T-helper 1 cell treated with Interleukin-12 subunit alpha and Interleukin-12 subunit beta and Interleukin-4 antibody, amounts not matched to agents 30 μg/mL and 1 μg/mL, for 36 hours (primary cell): ENCODE measurements at regions not wholly inside any gene's neighbourhood (a gene's known extent, or its start where the extent isn't known, plus 50 kb on each side); places are given as distances from the start of the nearest gene placed in this dataset.

Source experiments
- H3K27ac Mint-ChIP-seq: one replicate; pipeline ENCODE4 v1.8.0; 2021; ENCODE audit warnings: mild to moderate bottlenecking, mixed read lengths
- H3K27me3 Mint-ChIP-seq: one replicate; pipeline ENCODE4 v1.8.0; 2021; ENCODE audit warnings: low read depth, mixed read lengths
- H3K36me3 Mint-ChIP-seq: one replicate; pipeline ENCODE4 v1.8.0; 2021; ENCODE audit warnings: low read depth, mixed read lengths
- H3K4me1 Mint-ChIP-seq: one replicate; pipeline ENCODE4 v1.8.0; 2021; ENCODE audit warnings: low read depth, mixed read lengths
- H3K4me3 Mint-ChIP-seq: one replicate; pipeline ENCODE4 v1.8.0; 2021; ENCODE audit warnings: mild to moderate bottlenecking, moderate library complexity, mixed read lengths
- H3K9me3 Mint-ChIP-seq: one replicate; pipeline ENCODE4 v1.8.0; 2021; ENCODE audit warnings: mixed read lengths

DNA sequence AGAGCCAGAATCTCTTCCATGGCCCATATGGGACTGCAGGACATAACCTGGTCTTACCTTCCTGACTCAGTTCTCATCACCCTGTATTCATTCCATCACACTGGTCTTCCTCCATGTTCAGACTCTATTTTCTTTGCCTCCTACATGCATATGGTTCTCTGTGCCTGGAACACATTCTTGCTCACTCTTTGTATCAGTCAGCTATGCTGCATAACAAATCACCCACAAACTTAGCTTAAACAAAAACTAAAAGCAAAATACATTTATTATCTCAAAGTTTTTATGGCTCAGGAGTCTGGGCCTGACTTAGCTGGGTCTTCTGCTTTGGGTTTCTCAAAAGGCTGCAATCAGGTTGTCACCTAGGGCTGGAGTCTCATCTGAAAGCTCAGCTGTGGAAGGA, 712.6 kb upstream of the TBX3 start:
- Mint-ChIP-seq H3K9me3 (peaks cover 21% of the 10 kb centered on the region), H3K27ac (no peak overlapping the region), H3K27me3 (no peaks in the 10 kb centered on the region), H3K4me3 (no peak overlapping the region), H3K36me3 (no peaks in the 10 kb centered on the region), H3K4me1 (no peaks in the 10 kb centered on the region)

DNA sequence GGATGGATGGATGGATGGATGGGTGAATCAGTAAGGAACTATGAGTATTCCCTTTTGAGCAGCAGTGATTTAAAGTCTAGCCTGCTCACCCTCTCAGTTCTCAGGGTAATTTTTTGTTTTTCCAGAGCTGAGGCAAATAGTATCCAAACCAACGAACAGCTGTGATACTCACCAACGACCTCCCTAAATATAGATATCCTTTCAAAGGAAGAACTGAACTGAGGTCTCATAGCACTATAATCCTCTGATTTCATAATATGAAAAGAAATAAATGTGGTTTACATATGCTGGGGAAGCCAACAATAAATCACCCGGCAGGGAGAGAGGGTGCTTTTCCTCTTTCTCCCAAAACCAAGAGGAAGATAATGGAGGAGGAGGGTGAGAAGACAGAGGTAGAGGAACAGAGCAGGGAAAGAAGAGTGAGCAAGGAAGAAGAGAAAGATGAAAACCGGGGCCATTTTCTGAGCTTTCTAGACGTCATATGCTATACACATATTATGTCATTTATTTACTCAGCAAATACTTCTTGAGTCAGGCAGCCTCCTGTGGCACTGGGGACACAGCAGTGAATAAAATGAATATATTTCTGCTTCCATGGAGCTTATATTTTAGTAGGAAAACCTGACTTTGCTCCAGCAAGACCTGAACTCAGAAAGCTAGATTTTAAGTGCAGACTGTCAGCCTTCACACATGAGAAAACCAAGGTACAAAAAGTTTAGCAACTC, 710.7 kb upstream of the TBX3 start:
- Mint-ChIP-seq H3K4me3 (no peak overlapping the region), H3K9me3 (peaks cover 21% of the 10 kb centered on the region), H3K27ac (no peak overlapping the region), H3K36me3 (no peaks in the 10 kb centered on the region), H3K4me1 (no peaks in the 10 kb centered on the region), H3K27me3 (no peaks in the 10 kb centered on the region)

DNA sequence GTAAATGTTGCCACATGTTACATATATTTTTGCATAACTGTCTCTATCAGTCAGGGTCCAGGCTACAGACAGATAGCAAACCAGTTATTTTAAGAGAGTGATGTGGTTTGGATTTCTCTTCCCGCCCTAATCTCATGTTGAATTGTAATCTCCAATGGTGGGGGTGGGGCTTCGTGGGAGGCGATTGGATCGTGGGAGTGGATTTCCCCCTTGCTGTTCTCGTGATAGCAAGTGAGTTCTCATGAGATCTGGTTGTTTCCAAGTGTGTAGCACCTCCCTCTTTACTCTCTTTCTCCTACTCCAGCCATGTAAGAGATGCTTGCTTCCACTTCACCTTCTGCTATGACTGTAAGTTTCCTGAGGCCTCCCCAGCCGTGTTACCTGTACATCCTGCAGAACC, 704.2 kb upstream of the TBX3 start:
- H3K9me3 Mint-ChIP-seq: peaks cover 4% of the 10 kb centered on the region
- H3K4me1 Mint-ChIP-seq: no peaks in the 10 kb centered on the region
- H3K27me3 Mint-ChIP-seq: no peaks in the 10 kb centered on the region
- H3K36me3 Mint-ChIP-seq: no peaks in the 10 kb centered on the region
- no peak overlapping the region for H3K4me3 Mint-ChIP-seq
- no peak overlapping the region for H3K27ac Mint-ChIP-seq

DNA sequence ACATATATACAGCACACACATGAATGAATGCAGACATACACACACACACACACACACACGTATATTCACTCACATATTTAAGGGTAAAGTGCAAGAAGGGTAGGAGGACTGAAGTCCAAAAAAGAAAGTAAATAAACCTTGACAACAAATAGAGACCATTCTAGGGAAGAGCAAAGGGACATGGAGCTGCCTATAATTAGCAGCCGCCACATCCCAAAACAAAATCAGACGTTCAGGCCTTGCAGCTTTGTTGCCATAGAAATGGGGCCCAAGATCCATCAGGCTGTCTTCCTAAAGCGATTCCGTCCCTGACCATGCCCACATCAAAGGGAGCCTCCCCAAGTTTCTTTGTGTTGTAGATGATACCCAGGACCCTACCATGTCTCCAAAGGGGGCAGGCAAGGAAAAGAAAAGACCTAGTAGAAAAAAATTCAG, 703.5 kb upstream of the TBX3 start:
- H3K4me1 Mint-ChIP-seq: no peaks in the 10 kb centered on the region
- no peak overlapping the region for H3K27ac Mint-ChIP-seq
- peaks cover 4% of the 10 kb centered on the region for H3K9me3 Mint-ChIP-seq
- H3K4me3 Mint-ChIP-seq: no peak overlapping the region
- no peaks in the 10 kb centered on the region for H3K36me3 Mint-ChIP-seq
- no peaks in the 10 kb centered on the region for H3K27me3 Mint-ChIP-seq

DNA sequence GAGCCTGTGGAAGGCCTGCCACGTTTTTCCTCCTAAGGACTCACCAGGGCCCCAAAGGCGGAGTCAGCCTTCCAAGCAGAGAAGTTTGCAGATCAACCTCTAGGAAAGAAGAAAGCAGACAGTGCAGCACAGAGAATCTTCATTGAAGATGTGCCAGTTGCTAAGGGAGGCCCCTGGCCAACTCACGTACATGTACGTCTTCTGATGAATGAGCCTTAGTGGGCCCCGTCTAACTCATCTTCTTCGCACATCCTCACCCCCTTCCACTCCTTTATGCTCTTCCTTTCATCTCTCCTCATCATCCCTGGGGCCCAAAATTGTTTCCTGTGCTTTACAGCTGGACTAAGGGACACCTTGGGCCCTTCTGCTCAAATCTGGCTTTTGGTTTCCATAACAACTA, 703.0 kb upstream of the TBX3 start:
- H3K36me3 Mint-ChIP-seq: no peaks in the 10 kb centered on the region
- peaks cover 4% of the 10 kb centered on the region for H3K9me3 Mint-ChIP-seq
- H3K27me3 Mint-ChIP-seq: no peaks in the 10 kb centered on the region
- no peak overlapping the region for H3K4me3 Mint-ChIP-seq
- H3K27ac Mint-ChIP-seq: no peak overlapping the region
- no peaks in the 10 kb centered on the region for H3K4me1 Mint-ChIP-seq

DNA sequence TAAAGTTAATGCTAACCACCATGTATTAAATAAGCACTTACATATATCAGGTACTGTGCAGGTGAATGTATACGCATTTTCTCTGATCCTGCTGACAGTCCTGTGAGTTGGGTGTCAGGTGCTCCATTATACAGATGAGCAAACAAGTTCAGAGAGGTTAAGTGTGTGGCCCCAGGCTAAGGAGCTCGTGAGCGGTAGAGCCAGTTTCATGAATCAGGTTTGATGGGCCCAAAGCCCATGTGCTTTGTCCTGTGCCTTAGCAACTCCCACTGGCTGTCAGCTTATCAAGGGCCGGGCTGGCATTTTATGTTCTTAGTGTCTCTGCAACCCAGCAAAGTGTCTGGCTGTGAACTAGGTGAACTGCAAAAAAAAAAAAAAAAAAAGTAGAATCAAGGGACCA, 701.2 kb upstream of the TBX3 start:
- Mint-ChIP-seq H3K27ac (no peak overlapping the region), H3K9me3 (peaks cover 4% of the 10 kb centered on the region), H3K4me3 (no peak overlapping the region), H3K27me3 (no peaks in the 10 kb centered on the region), H3K36me3 (peaks cover 1% of the 10 kb centered on the region), H3K4me1 (no peaks in the 10 kb centered on the region)

DNA sequence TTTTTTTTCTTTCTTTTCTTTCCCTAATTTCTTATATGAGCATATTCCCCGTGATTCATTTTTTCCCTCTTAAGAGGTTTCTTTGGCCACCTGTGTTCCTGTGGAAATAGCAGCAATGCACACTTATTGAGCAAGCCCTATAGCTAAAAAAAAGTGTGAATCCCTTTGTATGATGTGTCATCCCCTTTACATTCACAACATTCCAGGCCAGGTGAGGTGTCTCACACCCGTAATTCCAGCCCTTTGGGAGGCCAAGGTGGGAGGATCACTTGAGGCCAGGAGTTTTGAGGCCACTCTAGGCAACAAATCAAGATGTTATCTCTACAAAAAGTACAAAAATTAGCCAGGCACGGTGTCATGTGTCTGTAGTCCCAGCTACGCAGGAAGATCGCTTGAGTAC, 700.4 kb upstream of the TBX3 start:
- Mint-ChIP-seq H3K36me3 (peaks cover 1% of the 10 kb centered on the region), H3K27me3 (no peaks in the 10 kb centered on the region), H3K4me1 (no peaks in the 10 kb centered on the region), H3K27ac (no peak overlapping the region), H3K9me3 (peaks cover 4% of the 10 kb centered on the region), H3K4me3 (no peak overlapping the region)

DNA sequence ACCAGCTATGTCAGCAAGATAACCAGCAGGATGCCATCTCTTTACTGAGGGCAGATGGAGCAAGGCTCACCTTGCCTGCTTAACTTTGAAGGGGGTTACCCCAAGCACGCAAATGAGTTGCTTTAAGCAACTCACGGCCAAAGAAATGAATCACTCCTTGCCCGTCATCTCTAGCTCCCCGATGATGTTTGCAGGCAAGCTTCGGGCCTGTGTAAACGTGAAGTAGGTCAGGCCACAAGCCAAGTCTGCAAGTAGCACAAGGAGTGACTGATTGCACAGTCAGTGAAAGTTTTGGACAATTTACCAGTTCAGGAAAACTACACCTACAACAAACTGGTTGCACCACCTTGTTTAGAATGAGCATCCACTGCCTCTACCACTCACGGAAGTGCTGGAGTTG, 699.7 kb upstream of the TBX3 start:
- H3K9me3 Mint-ChIP-seq: peaks cover 4% of the 10 kb centered on the region
- no peak overlapping the region for H3K4me3 Mint-ChIP-seq
- peaks cover 1% of the 10 kb centered on the region for H3K36me3 Mint-ChIP-seq
- H3K4me1 Mint-ChIP-seq: no peaks in the 10 kb centered on the region
- H3K27ac Mint-ChIP-seq: no peak overlapping the region
- H3K27me3 Mint-ChIP-seq: no peaks in the 10 kb centered on the region

DNA sequence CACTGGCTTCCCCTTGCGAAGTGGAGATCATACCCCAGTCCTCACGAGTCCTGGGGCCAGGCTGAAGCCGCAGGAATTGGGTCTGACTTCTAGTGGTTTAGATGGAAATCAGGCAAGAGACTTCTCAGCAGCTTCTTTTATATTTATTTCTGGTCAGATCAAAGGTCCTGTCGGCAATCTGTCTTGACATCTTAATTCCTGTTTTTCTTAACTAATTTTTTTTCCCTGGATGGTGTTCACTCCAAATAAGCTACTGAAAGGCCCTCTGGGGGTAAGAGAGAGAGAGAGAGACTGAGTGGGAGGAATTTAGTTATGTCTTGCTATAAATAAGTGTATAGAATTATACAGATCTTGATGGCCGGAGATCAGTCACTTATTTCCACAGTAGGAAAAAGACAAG, 698.7 kb upstream of the TBX3 start:
- no peak overlapping the region for H3K27ac Mint-ChIP-seq
- H3K4me3 Mint-ChIP-seq: no peak overlapping the region
- no peaks in the 10 kb centered on the region for H3K27me3 Mint-ChIP-seq
- H3K36me3 Mint-ChIP-seq: peaks cover 1% of the 10 kb centered on the region
- no peaks in the 10 kb centered on the region for H3K4me1 Mint-ChIP-seq
- peaks cover 9% of the 10 kb centered on the region for H3K9me3 Mint-ChIP-seq

DNA sequence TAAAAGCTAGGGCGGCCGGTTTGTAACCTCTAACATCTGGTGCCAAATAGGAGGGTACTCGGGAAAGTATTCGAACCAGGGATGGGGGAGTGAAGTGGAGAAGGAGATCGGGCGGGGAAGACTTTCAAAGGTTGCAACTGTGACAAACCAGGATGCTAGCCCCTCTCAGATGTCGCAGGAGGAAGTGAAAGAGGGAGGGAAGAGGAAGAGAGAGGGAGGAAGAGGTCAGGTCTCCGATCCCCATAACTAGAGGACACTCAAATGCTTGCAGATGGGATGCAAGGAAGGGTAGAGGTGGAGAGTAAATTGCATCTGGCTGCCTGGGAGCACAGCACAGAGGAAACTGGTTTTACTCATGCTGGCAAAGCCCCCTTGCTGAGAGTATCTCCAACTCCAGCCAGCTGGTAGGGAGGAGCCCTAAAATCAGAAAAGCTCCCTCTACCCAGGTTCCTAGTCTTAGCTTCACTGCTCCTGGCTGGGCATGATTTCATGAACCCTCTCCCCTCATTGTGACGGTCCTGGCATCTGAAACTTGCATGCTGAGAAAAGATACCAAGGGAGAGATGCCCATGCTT, 696.7 kb upstream of the TBX3 start:
- Mint-ChIP-seq H3K36me3 (peaks cover 1% of the 10 kb centered on the region), H3K27ac (no peak overlapping the region), H3K4me1 (no peaks in the 10 kb centered on the region), H3K4me3 (no peak overlapping the region), H3K9me3 (peaks cover 12% of the 10 kb centered on the region), H3K27me3 (no peaks in the 10 kb centered on the region)

DNA sequence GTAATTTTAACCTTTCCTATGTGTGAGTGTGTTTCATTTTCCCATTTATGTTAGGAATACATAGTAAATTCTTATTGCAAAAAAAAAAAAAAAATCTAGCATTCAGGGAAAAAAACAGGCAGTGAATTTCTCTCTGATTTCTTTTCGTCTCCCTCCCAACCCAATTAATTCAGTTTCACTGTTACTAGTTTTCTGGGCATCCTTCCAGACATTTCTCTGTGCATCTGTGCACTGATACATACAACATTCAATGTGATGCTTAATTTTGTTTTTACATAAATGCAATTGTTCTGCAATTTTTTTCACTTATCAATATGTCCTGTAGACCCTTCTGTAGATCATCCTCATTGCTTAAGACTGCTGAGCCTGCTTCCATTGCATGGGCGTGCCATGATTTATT, 694.3 kb upstream of the TBX3 start:
- Mint-ChIP-seq H3K27ac (no peak overlapping the region), H3K4me1 (peaks cover 8% of the 10 kb centered on the region), H3K4me3 (no peak overlapping the region)

DNA sequence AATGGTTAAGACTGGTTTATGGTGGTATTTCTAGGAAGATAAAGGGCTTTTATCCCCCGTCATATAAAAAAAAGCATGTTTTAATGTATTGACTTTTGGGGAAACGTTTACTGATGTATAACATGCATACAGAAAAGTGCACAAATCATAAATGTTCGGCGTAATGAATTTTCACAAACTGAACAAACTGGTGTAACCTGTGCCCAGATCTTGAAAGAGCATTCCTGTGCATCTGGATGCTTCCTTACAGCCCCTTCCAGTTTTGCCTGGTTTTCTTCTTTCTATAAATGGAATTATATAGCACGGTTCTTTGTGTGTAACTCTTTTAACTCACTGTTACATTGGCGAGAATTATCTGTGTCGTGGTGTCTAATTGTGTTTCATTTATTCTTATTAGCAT, 693.8 kb upstream of the TBX3 start:
- Mint-ChIP-seq H3K36me3 (peaks cover 1% of the 10 kb centered on the region), H3K27me3 (no peaks in the 10 kb centered on the region), H3K9me3 (peaks cover 30% of the 10 kb centered on the region), H3K4me1 (peaks cover 8% of the 10 kb centered on the region), H3K4me3 (no peak overlapping the region), H3K27ac (no peak overlapping the region)

More for the DNA sequence above, 694.3 kb upstream of the TBX3 start:
- Mint-ChIP-seq H3K27me3 (no peaks in the 10 kb centered on the region), H3K9me3 (peaks cover 29% of the 10 kb centered on the region), H3K36me3 (peaks cover 1% of the 10 kb centered on the region)

DNA sequence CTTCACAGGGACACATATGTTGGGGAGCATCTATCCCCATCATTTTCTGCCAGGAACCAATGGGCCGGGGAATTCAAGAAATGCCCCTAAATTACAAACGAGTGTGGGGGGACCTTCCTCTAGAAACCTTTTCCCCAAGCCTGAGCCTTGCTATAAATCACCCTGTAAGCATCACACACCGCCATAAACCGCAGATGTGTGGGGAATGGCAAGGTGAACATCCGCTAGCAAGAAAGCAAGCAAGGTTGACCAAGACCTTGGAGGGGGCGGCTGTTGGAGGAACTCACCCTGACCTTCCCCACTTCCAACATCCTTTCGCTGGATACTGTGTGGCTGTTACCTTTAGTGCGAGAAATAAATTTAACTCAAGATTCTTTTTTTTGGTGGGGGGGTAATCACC, 693.3 kb upstream of the TBX3 start:
- Mint-ChIP-seq H3K4me3 (no peak overlapping the region), H3K27me3 (no peaks in the 10 kb centered on the region), H3K9me3 (peaks cover 35% of the 10 kb centered on the region), H3K36me3 (peaks cover 1% of the 10 kb centered on the region), H3K4me1 (peaks cover 8% of the 10 kb centered on the region), H3K27ac (no peak overlapping the region)

DNA sequence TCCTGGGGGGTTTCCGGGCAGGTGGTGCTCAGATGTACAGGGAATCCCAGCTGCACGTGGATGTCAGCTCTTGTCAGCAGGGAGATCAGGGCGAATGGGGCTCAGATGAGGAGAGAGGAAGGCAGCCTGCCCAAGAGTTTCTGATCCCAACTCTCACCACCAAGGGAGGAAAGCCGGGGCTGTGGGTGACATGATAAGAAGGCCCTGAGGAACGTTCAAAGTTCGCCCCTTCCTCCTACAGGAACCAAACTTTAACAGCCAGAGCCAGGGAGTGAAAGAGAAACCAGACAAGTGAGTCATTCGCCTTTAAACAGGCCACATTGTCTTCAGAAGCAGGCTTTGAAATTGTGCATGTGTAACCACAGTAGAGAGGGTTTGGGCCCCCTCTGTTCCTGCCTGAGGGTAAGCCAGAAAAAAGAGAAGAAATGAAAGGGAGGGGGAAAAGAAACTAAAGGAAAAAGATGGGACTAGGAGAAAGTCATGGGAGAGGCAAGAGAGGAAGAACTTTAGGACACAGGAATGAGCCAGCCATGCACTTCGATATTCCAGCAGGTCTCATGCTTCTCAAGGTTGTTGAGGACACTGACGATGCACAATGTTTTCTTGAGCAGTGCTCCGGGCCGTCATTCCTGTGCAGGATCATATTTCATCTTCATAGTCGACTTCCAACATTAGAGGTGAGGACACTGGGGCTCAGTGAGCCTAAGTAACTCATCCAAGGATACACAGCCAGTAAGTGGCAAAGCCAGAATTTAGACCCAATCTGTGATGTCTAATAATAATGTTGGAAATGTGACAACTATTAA, 691.4 kb upstream of the TBX3 start:
- peak overlapping the region; percentile 30 for H3K4me3 Mint-ChIP-seq
- peak overlapping the region; percentile 54 for H3K27ac Mint-ChIP-seq
- no peaks in the 10 kb centered on the region for H3K27me3 Mint-ChIP-seq
- peaks cover 40% of the 10 kb centered on the region for H3K9me3 Mint-ChIP-seq
- peaks cover 8% of the 10 kb centered on the region for H3K4me1 Mint-ChIP-seq
- H3K36me3 Mint-ChIP-seq: no peaks in the 10 kb centered on the region
